Stimulated activated CD4-positive, alpha-beta T cell treated with anti-CD3 and anti-CD28 coated beads, Interleukin-15, amount 100 ng/mL, for 48 hours (primary cell): ENCODE measurements at regions not wholly inside any gene's neighbourhood (a gene's known extent, or its start where the extent isn't known, plus 50 kb on each side); places are given as distances from the start of the nearest gene placed in this dataset.

Experiments used
- DNase-seq, 2 donors: peaks; one replicate each; pipeline ENCODE4 v3.0.0-alpha.2; 2020; ENCODE audit warnings: low read depth in 2 of 2

GRCh38 chr13:109883181-109884180, 97.1 kb upstream of the IRS2 start:
- DNase-seq: no peak

GRCh38 chr13:109881961-109882558, 95.7 kb upstream of the IRS2 start:
- no peak for DNase-seq

- no peak for DNase-seq
These were observed 95.0 kb upstream of the IRS2 start for GRCh38 chr13:109881347-109881725.

GRCh38 chr13:109880371-109881346, 94.3 kb upstream of the IRS2 start:
- no peak for DNase-seq

GRCh38 chr13:109879338-109879737, 93.0 kb upstream of the IRS2 start:
- DNase-seq: no peak

- no peak for DNase-seq
These were observed 91.4 kb upstream of the IRS2 start for GRCh38 chr13:109877809-109878208.

GRCh38 chr13:109875746-109876145, 89.4 kb upstream of the IRS2 start:
- no peak for DNase-seq

- DNase-seq: no peak
These were observed 88.4 kb upstream of the IRS2 start for GRCh38 chr13:109874484-109875454.

GRCh38 chr13:109873351-109874123, 87.2 kb upstream of the IRS2 start:
- DNase-seq: no peak

- DNase-seq: no peak
These were observed 86.5 kb upstream of the IRS2 start for GRCh38 chr13:109872864-109873263.

- DNase-seq: no peak
These were observed 84.5 kb upstream of the IRS2 start for GRCh38 chr13:109870696-109871370.

- DNase-seq: no peak
These were observed 83.9 kb upstream of the IRS2 start for GRCh38 chr13:109870274-109870673.

- peak; percentile 10 to 28 for DNase-seq
These were observed 83.2 kb upstream of the IRS2 start for GRCh38 chr13:109869312-109870237.

GRCh38 chr13:109868578-109869311, 82.4 kb upstream of the IRS2 start:
- DNase-seq: no peak

- DNase-seq: no peak
These were observed 81.4 kb upstream of the IRS2 start for GRCh38 chr13:109867766-109868165.

- DNase-seq: no peak
These were observed 76.2 kb upstream of the IRS2 start for GRCh38 chr13:109862627-109863026.

GRCh38 chr13:109859898-109860297, 73.5 kb upstream of the IRS2 start:
- DNase-seq: no peak
